ENCODE measurements at regions not wholly inside any gene's neighbourhood (a gene's known extent, or its start where the extent isn't known, plus 50 kb on each side); places are given as distances from the start of the nearest gene placed in this dataset.

- no peak for TF ChIP-seq CTCF (IDR thresholded peaks at IDR 0.05; ENCODE audit: extremely low read depth, insufficient read depth, missing control alignments)
- in situ Hi-C loops (cut with MboI; ENCODE audit: low pct_unique_long_range_greater_than_20kb, low sequenced_read_pairs, unreplicated experiment), result no loop called here
- DNase-seq (ENCODE audit: low spot score), result no peak
These were observed 501.6 kb downstream of the TCERG1L start for GRCh38 chr10:130809761-130810515.

- no peak for DNase-seq (ENCODE audit: low spot score)
- TF ChIP-seq CTCF (IDR thresholded peaks at IDR 0.05; ENCODE audit: extremely low read depth, insufficient read depth, missing control alignments), result no peak
- in situ Hi-C loops (cut with MboI; ENCODE audit: low pct_unique_long_range_greater_than_20kb, low sequenced_read_pairs, unreplicated experiment), result no loop called here
These were observed 500.7 kb downstream of the TCERG1L start for GRCh38 chr10:130810856-130811255.

GRCh38 chr10:130812381-130813148 lies 499.0 kb downstream of the TCERG1L start:
- TF ChIP-seq CTCF (IDR thresholded peaks at IDR 0.05; ENCODE audit: extremely low read depth, insufficient read depth, missing control alignments), result no peak
- in situ Hi-C loops (cut with MboI; ENCODE audit: low pct_unique_long_range_greater_than_20kb, low sequenced_read_pairs, unreplicated experiment), result no loop called here
- DNase-seq (ENCODE audit: low spot score), result no peak

- TF ChIP-seq CTCF (IDR thresholded peaks at IDR 0.05; ENCODE audit: extremely low read depth, insufficient read depth, missing control alignments), result no peak
- DNase-seq (ENCODE audit: low spot score), result no peak
- in situ Hi-C loops (cut with MboI; ENCODE audit: low pct_unique_long_range_greater_than_20kb, low sequenced_read_pairs, unreplicated experiment), result no loop called here
These were observed 496.9 kb downstream of the TCERG1L start for GRCh38 chr10:130814610-130815009.

- DNase-seq (ENCODE audit: low spot score), result no peak
- no peak for TF ChIP-seq CTCF (IDR thresholded peaks at IDR 0.05; ENCODE audit: extremely low read depth, insufficient read depth, missing control alignments)
- in situ Hi-C loops (cut with MboI; ENCODE audit: low pct_unique_long_range_greater_than_20kb, low sequenced_read_pairs, unreplicated experiment), result no loop called here
These were observed 495.2 kb downstream of the TCERG1L start for GRCh38 chr10:130816116-130816901.

- DNase-seq (ENCODE audit: low spot score), result no peak
- TF ChIP-seq CTCF (IDR thresholded peaks at IDR 0.05; ENCODE audit: extremely low read depth, insufficient read depth, missing control alignments), result no peak
- in situ Hi-C loops (cut with MboI; ENCODE audit: low pct_unique_long_range_greater_than_20kb, low sequenced_read_pairs, unreplicated experiment), result no loop called here
These were observed 494.4 kb downstream of the TCERG1L start for GRCh38 chr10:130817046-130817624.
